Hepatic stellate cell (primary cell): ENCODE measurements at regions not wholly inside any gene's neighbourhood (a gene's known extent, or its start where the extent isn't known, plus 50 kb on each side); places are given as distances from the start of the nearest gene placed in this dataset.
"Not testable (repeated sequence)": the region's sequence is repeated elsewhere in the genome, so short reads cannot be mapped to it uniquely, and the experiment has no call there.

Source experiments
- DNase-seq: peaks from one replicate; pipeline ENCODE4 v3.0.0; 2011; ENCODE audit warnings: low spot score

DNA sequence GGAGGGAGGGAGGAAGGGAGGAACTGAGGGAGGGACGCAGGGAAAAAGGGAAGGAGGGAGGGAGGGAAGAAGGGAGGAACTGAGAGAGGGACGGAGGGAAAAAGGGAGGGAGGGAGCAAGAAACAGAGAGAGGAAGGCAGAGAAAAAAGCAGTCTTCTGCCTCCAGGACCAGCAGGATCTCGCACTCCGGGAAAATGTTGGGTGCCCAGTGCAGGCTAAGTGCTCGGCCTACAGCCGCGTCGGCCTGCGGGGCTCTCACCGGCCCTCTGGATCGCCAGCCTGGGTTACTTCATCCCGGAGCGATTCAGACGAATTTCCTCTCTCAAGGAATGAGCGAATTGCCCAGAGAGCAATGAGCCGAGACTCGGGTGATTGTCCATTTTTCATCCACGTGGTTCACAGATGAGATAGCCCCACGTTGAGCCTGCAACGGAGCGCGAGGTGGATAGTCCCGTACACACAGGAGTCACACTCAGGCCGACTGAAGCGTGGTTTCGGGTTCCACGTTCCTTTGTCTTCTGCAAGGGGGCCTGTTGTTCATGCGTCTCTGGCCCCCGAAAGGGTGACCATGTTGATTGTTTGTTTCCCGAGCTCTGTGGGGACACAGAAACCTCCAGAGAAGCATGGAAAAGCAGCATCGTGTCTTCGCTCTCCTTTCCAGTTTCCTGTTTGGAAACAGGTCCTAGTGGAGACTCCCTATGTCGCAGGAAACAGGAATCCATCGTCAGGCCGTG is 1937.1 kb upstream of the DEFB115 start:
- not testable (repeated sequence) for DNase-seq

DNA sequence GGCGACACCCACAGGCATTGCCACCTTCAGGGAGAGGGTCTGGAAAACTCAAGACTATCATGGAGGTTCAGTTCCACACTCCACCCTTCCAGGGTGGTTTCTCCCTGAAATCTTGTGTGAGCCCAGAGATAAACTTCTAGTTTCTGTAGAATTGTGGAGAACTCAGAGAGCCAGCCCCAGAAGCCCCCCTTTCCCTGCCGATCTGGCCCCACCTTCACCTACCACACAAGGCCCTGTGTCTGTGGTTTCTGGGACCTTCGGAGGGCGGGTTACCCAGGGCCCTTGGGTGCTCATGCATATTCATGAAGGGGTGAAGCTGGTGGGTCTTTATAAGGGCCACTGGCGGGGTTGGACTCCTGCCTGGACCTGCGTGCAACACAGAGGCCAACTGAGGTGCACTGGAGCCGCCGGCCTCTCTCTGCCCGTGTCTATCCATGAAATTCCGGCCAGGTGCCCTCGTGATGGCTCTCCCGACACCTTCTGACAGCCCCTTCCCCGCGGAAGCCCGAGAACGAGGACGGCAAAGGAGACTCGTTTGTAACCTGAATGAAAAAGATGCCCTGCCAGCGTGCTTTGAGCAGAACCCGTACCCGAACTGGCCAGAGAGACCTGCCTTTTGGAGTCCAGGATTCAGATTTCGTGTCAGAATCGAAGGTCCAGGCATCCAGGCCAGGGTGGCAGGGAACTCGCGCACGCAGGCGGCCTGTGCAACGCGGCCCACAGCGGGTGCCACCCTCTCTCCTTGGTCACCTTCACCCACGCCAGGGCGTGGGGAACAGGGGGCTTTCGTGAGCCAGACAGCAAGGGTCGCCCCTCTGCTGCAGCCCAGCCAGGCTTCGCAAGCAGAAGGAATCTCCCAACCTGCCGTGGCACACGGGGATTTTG is 1933.6 kb upstream of the DEFB115 start:
- DNase-seq, result not testable (repeated sequence)

DNA sequence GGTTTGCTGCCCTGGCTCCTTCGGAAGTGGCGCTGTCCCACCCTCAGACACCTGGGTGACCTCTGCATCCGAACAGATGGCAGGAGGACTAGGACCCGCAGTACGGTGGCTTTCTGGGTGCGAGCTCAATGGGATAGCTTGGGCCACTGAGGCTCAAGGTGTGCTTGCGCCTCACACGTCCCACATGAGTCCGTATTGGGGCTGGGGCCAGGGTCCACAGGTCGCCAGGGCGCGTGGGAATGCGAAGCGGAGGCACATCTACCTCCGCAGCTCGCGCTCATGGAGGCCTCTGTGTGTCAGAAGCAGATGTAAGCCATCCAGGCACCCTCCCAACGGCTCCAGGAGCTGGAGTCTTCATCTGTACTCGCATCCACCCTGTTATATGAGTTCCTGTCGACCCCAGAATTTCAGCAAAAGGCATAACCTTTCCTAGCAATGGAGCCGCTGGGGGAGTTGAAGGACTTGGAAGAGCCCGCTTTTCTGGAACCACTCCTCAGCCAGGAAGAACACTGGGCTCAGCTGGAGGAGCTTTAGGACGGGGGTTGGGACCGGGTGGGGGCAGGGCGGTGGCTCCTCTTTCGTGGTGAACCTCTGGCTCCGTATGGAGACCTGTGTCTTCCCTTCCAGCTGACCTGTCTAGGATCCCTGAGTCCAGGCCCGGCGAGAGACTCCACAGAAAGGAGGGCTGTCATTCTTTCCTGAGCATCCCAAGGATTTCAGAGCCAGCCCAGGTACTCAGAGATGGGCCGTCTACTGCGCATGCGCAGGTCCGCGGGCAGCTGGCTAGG is 1932.8 kb upstream of the DEFB115 start:
- not testable (repeated sequence) for DNase-seq

DNA sequence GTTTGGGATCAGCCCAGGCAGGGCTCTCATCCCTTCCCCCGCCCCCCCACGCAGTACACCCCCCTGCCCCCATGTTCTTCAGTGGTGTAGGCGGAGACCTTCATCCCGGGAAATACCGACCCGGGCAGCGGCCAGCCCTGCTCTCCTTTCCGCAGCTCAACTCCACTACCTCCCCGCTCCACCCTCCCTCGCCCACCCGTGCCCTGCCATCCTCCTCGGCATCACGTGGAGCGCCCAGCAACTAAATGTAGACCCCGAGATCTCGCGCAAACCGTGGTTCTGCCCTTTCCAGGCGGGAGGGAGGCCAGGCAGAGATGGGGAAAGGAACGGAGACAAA is 1932.2 kb upstream of the DEFB115 start:
- no peak for DNase-seq

DNA sequence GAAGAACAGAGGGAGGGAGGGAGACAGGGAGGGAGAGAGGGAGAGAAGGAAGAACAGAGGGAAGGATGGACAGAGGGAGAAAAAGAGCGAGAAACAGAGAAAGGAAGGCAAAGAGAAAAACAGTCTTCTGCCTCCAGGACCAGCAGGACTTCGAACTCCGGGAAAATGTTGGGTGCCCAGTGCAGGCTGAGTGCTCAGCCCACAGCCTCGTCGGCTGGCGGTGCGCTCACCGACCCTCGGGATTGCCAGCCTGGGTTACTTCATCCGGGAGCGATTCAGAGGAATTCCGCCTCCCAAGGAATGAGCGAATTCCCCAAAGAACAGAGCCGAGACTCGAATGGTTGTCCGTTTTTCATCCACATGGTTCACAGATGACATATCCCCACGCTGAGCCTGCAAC is 1931.7 kb upstream of the DEFB115 start:
- DNase-seq, result not testable (repeated sequence)

DNA sequence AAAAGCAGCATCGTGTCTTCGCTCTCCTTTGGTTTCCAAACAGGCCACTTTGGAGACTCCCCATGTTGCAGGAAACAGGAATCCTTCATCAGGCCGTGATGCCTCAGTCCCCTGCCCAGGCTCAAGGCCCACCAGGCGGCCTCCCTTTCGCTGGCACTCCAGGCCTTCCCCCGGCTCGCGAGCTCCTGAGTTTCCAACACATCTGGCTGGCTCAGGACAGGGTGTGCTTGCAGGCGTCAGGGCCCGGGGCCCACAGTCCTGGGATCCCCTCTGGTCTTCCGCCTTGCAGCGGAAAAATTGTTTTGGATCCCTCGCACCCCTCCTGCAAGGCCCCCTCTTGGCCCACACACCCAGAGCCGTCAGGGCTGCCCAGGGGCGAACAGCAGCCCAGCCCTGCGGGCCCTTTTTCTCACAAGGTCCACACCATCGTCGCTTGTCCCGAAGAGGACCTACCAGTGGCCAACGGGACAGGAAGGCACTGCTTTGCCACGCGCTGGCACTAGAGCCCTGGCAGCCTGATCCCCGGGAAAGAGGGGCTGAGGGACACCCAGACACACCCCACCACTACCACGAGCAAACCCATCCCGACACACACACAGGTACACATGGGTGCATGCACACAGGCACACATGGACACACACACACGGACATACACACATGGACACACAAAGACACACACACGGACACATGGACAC is 1930.9 kb upstream of the DEFB115 start:
- DNase-seq, result no peak

DNA sequence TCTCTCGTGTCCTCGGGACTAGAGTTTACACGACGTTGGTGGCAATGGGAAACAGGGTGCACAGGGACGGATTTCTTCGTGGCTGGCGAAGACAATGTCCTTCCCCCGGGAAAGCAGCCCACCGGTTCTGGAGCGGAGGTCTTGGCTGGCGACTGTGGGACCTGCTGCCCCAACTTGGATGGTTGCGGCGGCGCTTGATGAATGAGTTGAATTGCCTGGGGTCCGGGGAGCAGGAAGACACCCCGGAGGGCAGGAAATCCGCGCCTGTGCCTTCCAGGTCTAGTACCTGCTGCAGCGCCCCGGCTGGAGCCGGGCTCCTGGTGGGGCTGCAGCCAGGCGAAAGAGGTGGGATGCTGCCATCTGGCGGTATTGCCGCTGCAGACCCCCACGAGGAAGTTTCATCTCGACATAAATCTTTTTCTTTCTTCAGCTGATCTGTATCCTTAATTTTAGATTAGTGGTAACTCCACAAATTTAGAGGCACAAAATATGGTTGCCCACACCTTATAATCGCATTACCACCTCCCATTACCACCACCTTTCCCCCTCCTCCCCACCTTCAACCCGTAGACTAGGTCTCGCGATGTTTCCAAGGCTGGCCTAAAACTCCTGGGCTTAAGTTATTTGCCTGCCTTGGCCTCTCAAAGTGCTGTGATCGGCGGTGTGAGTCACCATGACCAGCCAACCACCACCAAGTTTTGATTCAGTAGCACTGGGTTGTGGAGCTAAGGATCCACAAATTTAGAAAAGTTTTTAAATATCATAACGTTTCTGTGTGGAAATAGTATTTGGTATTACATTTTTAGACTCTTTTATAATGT is 1929.7 kb upstream of the DEFB115 start:
- not testable (repeated sequence) for DNase-seq

DNA sequence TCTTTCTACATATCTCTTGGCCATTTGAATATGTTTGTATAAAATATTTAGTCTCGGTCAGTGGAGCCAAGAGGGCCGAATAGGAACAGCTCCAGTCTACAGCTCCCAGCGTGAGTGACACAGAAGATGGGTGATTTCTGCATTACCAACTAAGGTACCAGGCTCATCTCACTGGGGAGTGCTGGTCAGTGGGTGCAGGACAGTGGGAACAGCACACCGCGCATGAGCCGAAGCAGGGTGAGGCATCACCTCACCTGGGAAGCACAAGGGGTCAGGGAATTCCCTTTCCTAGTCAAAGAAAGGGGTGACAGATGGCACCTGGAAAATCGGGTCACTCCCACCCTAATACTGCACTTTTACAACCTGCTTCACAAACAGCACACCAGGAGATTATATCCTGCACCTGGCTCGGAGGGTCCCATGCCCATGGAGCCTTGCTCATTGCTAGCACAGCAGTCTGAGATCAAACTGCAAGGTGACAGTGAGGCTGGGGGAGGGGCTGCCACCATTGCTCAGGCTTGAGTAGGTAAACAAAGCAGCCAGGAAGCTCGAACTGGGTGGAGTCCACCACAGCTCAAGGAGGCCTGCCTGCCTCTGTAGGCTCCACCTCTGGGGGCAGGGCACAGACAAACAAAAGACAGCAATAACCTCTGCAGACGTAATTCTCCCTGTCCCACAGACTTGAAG is 1926.9 kb upstream of the DEFB115 start:
- DNase-seq, result not testable (repeated sequence)

DNA sequence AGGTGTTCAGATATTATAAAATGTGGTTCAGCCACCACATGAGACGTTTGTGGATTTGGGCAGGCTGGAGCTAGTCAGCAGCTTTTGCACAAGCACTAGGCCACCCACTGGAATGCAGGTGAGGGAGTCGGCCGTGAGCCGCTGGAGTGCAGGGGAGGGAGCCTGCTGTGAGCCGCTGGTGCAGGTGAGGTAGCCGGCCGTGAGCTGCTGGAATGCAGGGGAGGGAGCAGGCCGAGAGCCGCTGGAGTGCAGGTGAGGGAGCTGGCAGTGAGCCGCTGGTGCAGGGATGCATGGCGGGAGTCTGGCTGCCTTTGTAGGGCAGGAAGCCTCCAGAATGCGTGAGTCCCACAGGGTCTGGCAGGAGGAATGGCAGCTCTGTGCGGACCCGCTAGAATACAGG is 1907.6 kb upstream of the DEFB115 start:
- DNase-seq, result no peak

DNA sequence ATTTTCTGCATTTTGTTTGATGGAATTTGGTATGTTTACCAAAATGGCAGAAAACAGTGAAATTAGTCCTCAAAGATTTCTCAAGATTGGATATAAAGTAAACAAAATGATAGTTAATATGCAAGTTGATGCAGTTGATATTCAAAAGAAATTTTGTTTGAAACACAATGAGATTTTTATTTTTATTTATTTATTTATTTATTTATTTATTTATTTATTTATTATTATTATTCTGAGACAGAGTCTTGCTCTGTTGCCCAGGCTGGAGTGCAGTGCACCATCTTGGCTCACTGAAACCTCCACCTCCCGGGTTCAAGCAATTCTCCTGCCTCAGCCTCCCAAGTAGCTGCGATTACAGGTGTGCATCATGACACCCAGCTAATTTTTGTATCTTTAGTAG is 1881.5 kb upstream of the DEFB115 start:
- not testable (repeated sequence) for DNase-seq

DNA sequence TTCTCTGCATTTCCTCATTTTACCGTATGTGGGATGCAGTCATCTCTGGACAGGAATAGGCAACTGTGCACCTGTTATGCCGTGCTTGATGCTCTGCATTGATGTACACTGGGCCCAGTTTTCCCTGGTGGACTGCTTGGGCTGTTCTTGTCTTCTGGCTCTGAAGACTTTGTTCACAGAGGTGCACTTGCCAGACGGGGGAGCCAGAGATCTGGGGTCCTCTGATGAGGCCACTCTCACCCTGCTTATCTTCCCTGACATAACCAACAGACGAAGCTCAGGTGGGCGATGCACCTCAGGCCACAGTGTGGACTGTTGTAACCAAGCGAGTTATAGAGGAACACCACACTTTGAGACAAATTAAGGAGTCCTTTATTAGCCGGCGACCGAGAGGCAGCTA is 1864.6 kb upstream of the DEFB115 start:
- DNase-seq, result not testable (repeated sequence)

DNA sequence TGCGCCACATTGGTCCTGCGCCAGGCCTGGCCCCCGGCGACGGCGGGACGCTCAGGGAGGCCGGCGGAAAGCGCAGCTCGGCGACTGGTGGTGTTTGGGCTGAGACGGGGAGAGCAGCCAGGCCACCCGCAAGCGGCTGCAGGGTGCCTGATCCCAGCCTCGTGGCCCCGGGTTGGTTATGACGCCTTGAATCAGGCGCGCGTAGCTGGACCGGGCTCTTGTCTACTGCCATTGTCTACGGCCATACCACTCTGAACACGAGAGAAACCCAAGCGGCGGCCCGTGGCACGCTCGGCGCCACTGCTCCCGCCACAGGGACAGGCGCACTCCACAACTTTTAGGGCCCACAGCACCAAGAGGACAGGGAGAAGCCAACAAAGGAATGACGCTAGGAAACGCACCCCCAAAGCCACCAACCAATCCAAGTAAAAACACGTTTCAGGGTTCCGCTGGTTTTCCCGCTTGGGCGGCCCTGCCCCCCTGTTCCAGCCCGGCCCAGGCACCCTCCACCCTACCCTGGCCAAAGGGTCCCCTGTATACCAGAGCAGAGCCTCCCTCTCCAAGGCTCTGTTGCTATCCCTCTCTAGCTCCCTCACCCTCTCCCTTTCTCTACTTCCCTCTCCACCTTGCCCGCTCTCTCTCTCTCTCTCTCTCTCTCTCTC is 1849.3 kb upstream of the DEFB115 start:
- no peak for DNase-seq

DNA sequence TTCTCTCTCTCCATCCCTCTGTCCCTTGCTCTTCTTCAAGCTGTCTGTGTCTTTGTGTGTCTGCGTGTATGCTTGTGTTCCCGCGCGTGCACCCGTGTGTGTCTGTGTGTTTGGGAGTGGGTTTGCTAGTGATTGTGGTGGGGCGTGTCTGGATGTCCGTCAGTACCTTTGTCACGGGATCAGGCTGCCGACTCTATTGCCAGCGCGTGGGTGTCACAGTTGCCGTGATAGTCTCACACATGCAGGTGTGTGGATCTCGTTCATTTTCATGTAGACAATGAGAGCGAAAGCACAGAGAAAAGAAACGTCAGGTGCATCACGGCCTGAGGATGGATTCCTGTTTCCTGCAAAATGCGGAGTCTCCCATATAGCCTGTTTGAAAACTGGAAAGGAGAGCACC is 1848.8 kb upstream of the DEFB115 start:
- not testable (repeated sequence) for DNase-seq

DNA sequence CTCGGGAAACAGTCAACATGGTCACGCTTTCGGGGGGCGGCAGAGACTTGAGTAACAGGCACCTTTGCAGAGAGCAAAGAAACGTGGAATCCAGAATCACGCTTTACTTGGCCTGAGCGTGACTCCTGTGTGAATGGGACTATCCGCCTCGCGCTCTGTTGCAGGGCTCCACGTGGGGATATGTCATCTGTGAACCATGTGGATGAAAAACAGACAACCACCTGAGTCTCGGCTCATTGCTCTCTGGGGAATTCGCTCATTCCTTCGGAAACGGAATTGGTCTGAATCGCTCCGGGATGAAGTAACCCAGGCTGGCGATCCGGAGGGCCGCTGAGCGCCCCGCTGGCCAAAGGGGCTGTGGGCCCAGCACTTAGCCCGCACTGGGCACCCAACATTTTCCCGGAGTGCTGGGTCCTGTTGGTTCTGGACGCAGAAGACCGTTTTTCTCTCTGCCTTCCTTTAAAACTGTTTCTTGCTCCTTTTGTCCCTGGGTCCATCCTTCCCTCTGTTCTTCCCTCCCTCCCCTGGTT is 1848.2 kb upstream of the DEFB115 start:
- DNase-seq, result not testable (repeated sequence)

DNA sequence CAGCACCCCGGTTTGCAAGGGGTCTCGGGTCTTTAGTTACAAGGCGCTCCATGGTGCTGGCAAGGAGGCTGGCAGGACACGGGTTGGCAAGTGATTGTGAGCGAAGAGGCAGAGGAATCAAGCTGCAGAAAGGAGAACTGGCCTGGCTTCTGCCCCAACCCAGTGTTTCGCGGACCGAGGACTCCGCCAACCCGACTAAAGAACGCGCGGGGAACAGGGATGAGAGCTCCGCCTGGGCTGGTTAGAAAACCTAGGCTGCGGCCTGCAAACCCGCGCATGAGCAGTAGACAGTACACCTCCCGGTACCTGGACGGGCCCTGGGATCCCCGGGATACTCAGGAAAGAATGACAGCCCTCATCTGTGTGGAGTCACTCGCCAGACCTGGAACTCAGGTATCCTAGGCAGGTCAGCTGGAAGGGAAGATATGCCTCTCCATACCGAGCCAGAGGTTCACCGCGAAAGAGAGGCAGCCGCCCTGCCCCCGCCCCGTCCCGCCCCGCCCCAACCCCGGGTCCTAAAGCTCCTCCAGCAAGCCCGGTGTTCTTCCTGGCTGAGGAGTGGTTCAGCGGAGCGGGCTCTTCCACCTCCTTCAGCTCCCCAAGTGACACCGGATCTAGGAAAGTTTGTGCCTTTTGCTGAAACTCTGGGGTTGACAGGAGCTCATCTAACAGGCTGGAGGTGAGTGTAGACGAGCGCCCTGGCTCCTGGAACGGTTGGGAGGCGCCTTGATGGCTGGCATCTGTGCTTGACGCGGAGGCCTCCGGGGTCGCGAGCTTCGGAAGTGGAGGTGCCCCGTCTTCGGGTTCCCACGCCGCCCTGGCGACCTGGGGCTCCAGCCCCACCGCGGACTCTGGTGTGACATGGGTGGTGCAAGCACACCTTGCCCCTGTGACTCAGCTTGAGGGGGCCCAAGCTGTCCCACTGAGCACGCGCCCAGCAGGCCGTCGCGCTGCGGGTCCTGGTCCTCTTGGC is 1847.3 kb upstream of the DEFB115 start:
- DNase-seq, result no peak

DNA sequence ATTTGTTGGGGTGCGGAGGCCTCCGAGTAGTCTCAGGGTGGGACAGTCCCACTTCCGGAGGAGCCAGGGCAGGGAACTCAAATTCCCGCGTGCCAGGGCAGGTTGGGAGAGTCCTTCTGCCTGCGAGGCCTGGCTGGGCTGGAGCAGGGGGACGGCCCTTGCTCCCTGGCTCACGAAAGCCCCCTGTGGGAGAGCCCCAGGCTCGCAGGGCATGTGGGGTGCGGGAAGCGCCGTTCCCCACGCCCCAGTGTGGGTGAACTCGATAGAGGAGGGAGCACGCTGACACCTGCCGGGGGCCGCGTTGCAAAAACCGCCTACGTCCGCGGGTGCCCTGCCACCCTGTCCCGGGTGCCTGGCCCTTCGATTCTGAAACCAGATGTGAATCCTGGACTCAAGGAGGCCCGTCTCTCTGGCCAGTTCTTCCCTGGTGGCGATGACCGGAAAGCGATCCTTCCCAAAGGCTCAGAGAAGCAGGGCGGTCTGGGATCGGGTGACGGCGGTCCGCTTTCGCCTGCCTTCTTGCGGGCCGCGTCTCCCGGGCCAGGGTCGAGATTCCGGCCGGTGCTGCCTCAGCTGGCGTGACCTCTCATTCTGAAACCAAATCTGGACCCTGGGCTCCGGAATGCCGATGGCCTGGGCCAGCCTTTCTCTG is 1846.5 kb upstream of the DEFB115 start:
- DNase-seq, result no peak

DNA sequence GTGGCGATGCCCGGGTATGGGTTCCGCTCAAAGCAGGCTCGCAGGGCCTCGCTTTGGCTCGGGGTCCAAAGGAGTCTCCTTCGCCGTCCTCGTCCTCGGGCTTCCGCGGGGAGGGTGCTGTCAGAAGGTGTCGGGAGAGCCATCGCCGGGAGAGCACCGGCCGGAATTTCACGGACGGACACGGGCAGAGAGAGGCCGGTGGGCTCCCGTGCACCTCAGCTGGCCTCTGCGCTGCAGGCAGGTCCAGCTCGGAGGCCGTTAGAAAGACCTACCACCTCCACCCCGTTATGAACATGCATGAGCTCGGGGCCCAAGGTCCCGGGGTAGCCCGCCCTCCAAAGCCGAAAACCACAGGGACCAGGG is 1846.0 kb upstream of the DEFB115 start:
- not testable (repeated sequence) for DNase-seq

DNA sequence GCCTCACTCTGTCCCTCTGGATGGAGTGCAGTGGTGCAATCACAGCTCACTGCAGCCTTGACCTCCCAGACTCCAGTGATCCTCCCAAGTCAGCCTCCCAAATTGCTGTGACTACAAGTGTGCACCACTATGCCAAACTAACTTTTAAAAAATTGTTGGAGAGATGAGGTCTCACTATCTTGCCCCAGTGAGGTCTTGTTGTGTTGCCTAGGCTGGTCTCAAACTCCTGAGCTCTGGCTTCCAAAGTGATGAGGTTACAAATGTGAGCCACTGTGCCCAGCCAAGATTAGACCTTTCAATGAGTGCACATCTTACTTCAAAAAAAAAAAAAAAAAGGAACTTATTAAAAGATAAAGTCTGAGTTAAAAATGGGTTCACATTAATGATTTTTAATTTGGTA is 1838.1 kb upstream of the DEFB115 start:
- DNase-seq, result no peak
